ENCODE measurements at regions not wholly inside any gene's neighbourhood (a gene's known extent, or its start where the extent isn't known, plus 50 kb on each side); places are given as distances from the start of the nearest gene placed in this dataset.
"Not testable (repeated sequence)": the region's sequence is repeated elsewhere in the genome, so short reads cannot be mapped to it uniquely, and the experiment has no call there.

GRCh38 chr5:15013654-15014463 is 142.3 kb upstream of the ANKH start:
- peak; percentile 81 for DNase-seq

GRCh38 chr5:15012061-15012460 is 140.5 kb upstream of the ANKH start:
- no peak for DNase-seq

- peak; percentile 47 for DNase-seq
Observed at GRCh38 chr5:15010936-15011335, 139.4 kb upstream of the ANKH start.

- DNase-seq: peak; percentile 82
Observed at GRCh38 chr5:15009420-15009819, 137.8 kb upstream of the ANKH start.

- DNase-seq: peak; percentile 7
Observed at GRCh38 chr5:15008921-15009320, 137.3 kb upstream of the ANKH start.

- DNase-seq: peak; percentile 98
Observed at GRCh38 chr5:15008476-15008875, 136.9 kb upstream of the ANKH start.

GRCh38 chr5:15007646-15008045 is 136.1 kb upstream of the ANKH start:
- no peak for DNase-seq

GRCh38 chr5:15004506-15004905 is 132.9 kb upstream of the ANKH start:
- DNase-seq: no peak

- peak; percentile 75 for DNase-seq
Observed at GRCh38 chr5:15003511-15003920, 131.9 kb upstream of the ANKH start.

GRCh38 chr5:15002791-15003190 is 131.2 kb upstream of the ANKH start:
- DNase-seq: no peak

GRCh38 chr5:15002173-15002572 is 130.6 kb upstream of the ANKH start:
- no peak for DNase-seq

- DNase-seq: no peak
Observed at GRCh38 chr5:15001517-15001916, 129.9 kb upstream of the ANKH start.

- no peak for DNase-seq
Observed at GRCh38 chr5:14998491-14998890, 126.9 kb upstream of the ANKH start.

- no peak for DNase-seq
Observed at GRCh38 chr5:14996997-14997396, 125.4 kb upstream of the ANKH start.

GRCh38 chr5:14995229-14995628 is 123.7 kb upstream of the ANKH start:
- no peak for DNase-seq

GRCh38 chr5:14993459-14994133 is 122.0 kb upstream of the ANKH start:
- DNase-seq: not testable (repeated sequence)

- DNase-seq: not testable (repeated sequence)
Observed at GRCh38 chr5:14992751-14993458, 121.3 kb upstream of the ANKH start.

- no peak for DNase-seq
Observed at GRCh38 chr5:14988223-14988622, 116.6 kb upstream of the ANKH start.

- no peak for DNase-seq
Observed at GRCh38 chr5:14986413-14986812, 114.8 kb upstream of the ANKH start.

GRCh38 chr5:14983666-14984441 is 112.3 kb upstream of the ANKH start:
- no peak for DNase-seq

- no peak for DNase-seq
Observed at GRCh38 chr5:14980698-14981097, 109.1 kb upstream of the ANKH start.

GRCh38 chr5:14977058-14977685 is 105.6 kb upstream of the ANKH start:
- DNase-seq: no peak

Measured in fibroblast of skin of back (primary cell).